Parathyroid adenoma (tissue), 2 donors: ENCODE measurements at regions not wholly inside any gene's neighbourhood (a gene's known extent, or its start where the extent isn't known, plus 50 kb on each side); places are given as distances from the start of the nearest gene placed in this dataset.

Experiments
- H2AFZ ChIP-seq: fragments of 300-600 bp; sonication (generic); one replicate; pipeline ENCODE4 v1.7.0; 2017; ENCODE audit warnings: antibody characterized with exemption, mild to moderate bottlenecking
- H3K27ac ChIP-seq: fragments of 300-600 bp; sonication (generic); one replicate; pipeline ENCODE4 v1.7.0; 2017
- H3K27me3 ChIP-seq: fragments of 300-600 bp; sonication (generic); one replicate; pipeline ENCODE4 v1.7.0; 2017; ENCODE audit warnings: low read length; ENCODE audit not compliant: control insufficient read depth, insufficient read depth
- H3K36me3 ChIP-seq: fragments of 300-600 bp; sonication (generic); one replicate; pipeline ENCODE4 v1.7.0; 2017; ENCODE audit warnings: low read length; ENCODE audit not compliant: control insufficient read depth, insufficient read depth
- H3K4me1 ChIP-seq: fragments of 300-600 bp; sonication (generic); one replicate; pipeline ENCODE4 v1.7.0; 2017; ENCODE audit warnings: control low read depth
- H3K4me2 ChIP-seq: fragments of 300-600 bp; sonication (generic); one replicate; pipeline ENCODE4 v1.7.0; 2017; ENCODE audit warnings: low read length
- H3K4me3 ChIP-seq: fragments of 300-600 bp; sonication (generic); one replicate; pipeline ENCODE4 v1.7.0; 2017; ENCODE audit warnings: low read depth, low read length
- H3K79me2 ChIP-seq: fragments of 300-600 bp; sonication (generic); one replicate; pipeline ENCODE4 v1.7.0; 2017; ENCODE audit warnings: control low read depth
- H3K9ac ChIP-seq: fragments of 300-600 bp; sonication (generic); one replicate; pipeline ENCODE4 v1.7.0; 2017; ENCODE audit warnings: mild to moderate bottlenecking
- H3K9me3 ChIP-seq: fragments of 300-600 bp; sonication (generic); one replicate; pipeline ENCODE4 v1.7.0; 2017; ENCODE audit warnings: low read length; ENCODE audit not compliant: control insufficient read depth
- TF ChIP-seq, protein P1 (sequence below): fragments of 300-600 bp; sonication (generic); IDR thresholded peaks from one replicate; pipeline ENCODE4 v1.7.0; 2017; ENCODE audit warnings: antibody characterized with exemption, mild to moderate bottlenecking
- donor health status: primary hyperparathyroidism.

DNA sequence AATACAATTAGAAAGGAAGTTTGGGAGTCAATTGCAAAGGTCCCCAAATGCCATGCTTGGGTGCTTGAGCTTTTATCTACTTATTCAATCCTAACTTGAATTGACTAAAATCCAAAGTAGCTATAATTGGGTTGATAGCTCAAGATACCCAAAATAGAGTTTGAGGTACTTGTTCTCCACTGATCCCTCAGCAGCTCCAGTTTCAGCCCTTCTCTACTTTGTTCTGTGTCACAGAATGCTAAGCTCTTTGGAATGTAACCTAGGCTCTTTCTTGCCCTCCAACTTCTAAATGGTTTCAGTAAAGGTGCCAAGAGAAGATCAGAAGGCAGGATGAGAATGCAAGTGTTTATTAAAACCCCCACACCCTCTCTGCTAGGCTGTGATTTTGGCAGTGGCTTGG lies 251.4 kb upstream of the CLEC14A start:
- Histone ChIP-seq H3K27ac (no peak overlapping the region), H3K79me2 (no peaks in the 10 kb centered on the region), H3K4me1 (no peaks in the 10 kb centered on the region), H3K9ac (no peak overlapping the region), H3K9me3 (no peaks in the 10 kb centered on the region), H3K27me3 (no peaks in the 10 kb centered on the region), H3K36me3 (no peaks in the 10 kb centered on the region), H3K4me3 (no peak overlapping the region), H3K4me2 (no peak overlapping the region), H2AFZ (no peak overlapping the region)
- TF ChIP-seq, protein P1, sequence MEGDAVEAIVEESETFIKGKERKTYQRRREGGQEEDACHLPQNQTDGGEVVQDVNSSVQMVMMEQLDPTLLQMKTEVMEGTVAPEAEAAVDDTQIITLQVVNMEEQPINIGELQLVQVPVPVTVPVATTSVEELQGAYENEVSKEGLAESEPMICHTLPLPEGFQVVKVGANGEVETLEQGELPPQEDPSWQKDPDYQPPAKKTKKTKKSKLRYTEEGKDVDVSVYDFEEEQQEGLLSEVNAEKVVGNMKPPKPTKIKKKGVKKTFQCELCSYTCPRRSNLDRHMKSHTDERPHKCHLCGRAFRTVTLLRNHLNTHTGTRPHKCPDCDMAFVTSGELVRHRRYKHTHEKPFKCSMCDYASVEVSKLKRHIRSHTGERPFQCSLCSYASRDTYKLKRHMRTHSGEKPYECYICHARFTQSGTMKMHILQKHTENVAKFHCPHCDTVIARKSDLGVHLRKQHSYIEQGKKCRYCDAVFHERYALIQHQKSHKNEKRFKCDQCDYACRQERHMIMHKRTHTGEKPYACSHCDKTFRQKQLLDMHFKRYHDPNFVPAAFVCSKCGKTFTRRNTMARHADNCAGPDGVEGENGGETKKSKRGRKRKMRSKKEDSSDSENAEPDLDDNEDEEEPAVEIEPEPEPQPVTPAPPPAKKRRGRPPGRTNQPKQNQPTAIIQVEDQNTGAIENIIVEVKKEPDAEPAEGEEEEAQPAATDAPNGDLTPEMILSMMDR: no peak

DNA sequence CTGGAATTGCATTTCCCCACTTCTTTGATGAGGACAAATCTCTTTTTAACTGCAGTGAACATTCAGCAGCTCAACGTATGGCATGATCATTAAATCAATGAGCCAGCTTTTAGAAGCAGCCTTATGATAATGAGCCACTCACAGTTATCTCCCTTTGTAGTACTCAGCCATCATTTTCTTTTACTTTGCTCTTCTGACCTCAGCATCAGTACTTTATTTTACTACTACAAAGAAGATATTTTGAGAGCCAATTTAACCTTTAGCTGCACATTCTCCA lies 250.0 kb upstream of the CLEC14A start:
- Histone ChIP-seq H3K4me3 (no peak overlapping the region), H3K4me2 (no peak overlapping the region), H3K9ac (no peak overlapping the region), H3K36me3 (no peaks in the 10 kb centered on the region), H3K27me3 (no peaks in the 10 kb centered on the region), H3K9me3 (no peaks in the 10 kb centered on the region), H3K4me1 (no peaks in the 10 kb centered on the region), H3K79me2 (no peaks in the 10 kb centered on the region), H3K27ac (no peak overlapping the region), H2AFZ (no peak overlapping the region)
- TF ChIP-seq, protein P1: no peak

DNA sequence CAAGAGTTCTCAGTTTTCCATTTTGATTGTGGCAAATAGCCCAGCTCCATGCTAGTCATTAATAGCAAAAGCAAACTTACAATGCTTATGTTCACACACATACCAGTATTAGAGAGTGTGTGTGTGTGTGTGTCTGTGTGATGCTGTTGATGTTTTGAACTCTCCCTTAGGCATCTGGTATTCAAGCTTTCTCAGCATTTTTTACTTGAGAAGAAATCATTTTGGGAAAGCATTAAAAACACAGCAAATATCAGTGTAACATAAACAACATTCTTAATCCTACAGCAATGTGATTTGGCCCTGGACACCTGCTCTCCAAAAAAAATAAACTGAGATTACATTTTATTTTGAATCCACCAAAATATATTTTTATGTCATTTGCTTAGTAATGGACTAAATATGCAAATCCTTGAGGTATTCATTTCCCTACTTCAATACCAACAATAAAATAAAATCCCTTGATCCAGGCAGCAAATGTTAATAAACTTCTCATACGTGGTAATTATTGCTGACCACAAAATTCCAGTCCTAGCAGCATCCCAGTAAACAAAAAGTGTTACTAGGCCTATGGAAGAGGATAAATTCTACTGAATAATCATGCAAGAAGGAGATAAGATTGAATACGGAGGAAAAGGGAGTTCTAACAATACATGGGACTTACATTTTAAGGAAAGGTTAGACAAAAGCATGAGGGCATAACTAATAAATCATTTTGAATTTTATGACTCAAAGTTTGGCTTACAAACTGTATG lies 249.5 kb upstream of the CLEC14A start:
- no peaks in the 10 kb centered on the region for H3K27me3 ChIP-seq
- no peak overlapping the region for H2AFZ ChIP-seq
- H3K9ac ChIP-seq: no peak overlapping the region
- H3K79me2 ChIP-seq: no peaks in the 10 kb centered on the region
- TF ChIP-seq, protein P1: no peak
- no peaks in the 10 kb centered on the region for H3K36me3 ChIP-seq
- H3K4me2 ChIP-seq: no peak overlapping the region
- no peak overlapping the region for H3K4me3 ChIP-seq
- H3K9me3 ChIP-seq: no peaks in the 10 kb centered on the region
- no peaks in the 10 kb centered on the region for H3K4me1 ChIP-seq
- no peak overlapping the region for H3K27ac ChIP-seq

DNA sequence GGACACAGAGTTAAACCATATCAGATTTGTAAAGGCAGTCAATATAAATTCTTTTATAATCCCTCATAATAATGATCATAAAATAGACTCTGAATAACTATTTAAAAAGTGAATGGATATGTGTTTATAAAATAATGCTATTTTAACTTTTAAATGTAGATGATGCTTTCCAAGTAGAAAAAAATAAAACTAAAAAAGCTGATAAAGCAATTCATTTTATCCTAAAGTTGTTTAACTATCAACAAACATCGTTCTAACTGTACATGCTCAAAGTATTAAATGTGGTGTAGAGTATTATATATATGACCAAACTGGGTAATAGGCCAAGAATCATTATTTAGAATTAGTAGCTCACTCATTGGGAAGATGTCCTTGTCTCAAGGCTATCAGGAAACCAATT lies 248.3 kb upstream of the CLEC14A start:
- H3K4me3 ChIP-seq: no peak overlapping the region
- no peaks in the 10 kb centered on the region for H3K79me2 ChIP-seq
- no peaks in the 10 kb centered on the region for H3K36me3 ChIP-seq
- TF ChIP-seq, protein P1: no peak
- H3K4me2 ChIP-seq: no peak overlapping the region
- no peak overlapping the region for H3K27ac ChIP-seq
- no peak overlapping the region for H3K9ac ChIP-seq
- no peaks in the 10 kb centered on the region for H3K27me3 ChIP-seq
- no peaks in the 10 kb centered on the region for H3K4me1 ChIP-seq
- no peak overlapping the region for H2AFZ ChIP-seq
- no peaks in the 10 kb centered on the region for H3K9me3 ChIP-seq

DNA sequence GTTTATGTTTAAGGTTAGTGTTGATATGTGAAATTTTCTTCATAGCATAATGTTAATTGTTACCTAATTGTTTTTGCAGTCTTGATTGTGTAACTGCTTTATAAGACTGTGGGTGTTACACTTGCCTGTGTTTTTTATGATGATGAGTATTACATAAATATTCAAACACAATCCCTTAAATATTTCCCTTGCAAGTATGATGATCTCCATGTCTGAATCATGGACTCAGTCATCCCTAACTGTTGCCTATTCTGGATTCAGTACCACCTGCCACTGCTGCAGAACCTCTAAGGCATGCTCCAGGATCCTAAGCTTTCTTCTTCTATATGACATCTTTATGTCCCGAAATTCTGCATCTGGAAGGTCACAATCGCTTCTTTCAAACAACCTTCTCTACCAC lies 246.3 kb upstream of the CLEC14A start:
- no peaks in the 10 kb centered on the region for H3K4me1 ChIP-seq
- no peak overlapping the region for H3K4me3 ChIP-seq
- no peak overlapping the region for H3K9ac ChIP-seq
- no peak overlapping the region for H2AFZ ChIP-seq
- no peak overlapping the region for H3K4me2 ChIP-seq
- H3K27me3 ChIP-seq: no peaks in the 10 kb centered on the region
- H3K9me3 ChIP-seq: no peaks in the 10 kb centered on the region
- TF ChIP-seq, protein P1: no peak
- H3K36me3 ChIP-seq: no peaks in the 10 kb centered on the region
- no peak overlapping the region for H3K27ac ChIP-seq
- no peaks in the 10 kb centered on the region for H3K79me2 ChIP-seq
